ENCODE measurements at regions not wholly inside any gene's neighbourhood (a gene's known extent, or its start where the extent isn't known, plus 50 kb on each side); places are given as distances from the start of the nearest gene placed in this dataset.

GRCh38 chr10:52651293-52651692, 121.3 kb downstream of the MBL2 start:
- TF ChIP-seq CTCF (IDR thresholded peaks at IDR 0.05; ENCODE audit: low read length) (no peak), EZH2 (IDR thresholded peaks at IDR 0.05; ENCODE audit: borderline replicate concordance, low read length) (no peak)
